22Rv1 (cell line): ENCODE measurements at regions not wholly inside any gene's neighbourhood (a gene's known extent, or its start where the extent isn't known, plus 50 kb on each side); places are given as distances from the start of the nearest gene placed in this dataset.

Experiments used
- ZFX ChIP-seq: fragments of 450-650 bp; IDR thresholded peaks from 2 replicates; pipeline ENCODE4 v1.6.1; 2017; ENCODE audit warnings: antibody characterized with exemption, borderline replicate concordance
- TF ChIP-seq, protein P1 (sequence below): fragments of 450-650 bp; IDR thresholded peaks from 2 replicates; pipeline ENCODE4 v1.5.1; 2017; ENCODE audit warnings: mild to moderate bottlenecking

DNA sequence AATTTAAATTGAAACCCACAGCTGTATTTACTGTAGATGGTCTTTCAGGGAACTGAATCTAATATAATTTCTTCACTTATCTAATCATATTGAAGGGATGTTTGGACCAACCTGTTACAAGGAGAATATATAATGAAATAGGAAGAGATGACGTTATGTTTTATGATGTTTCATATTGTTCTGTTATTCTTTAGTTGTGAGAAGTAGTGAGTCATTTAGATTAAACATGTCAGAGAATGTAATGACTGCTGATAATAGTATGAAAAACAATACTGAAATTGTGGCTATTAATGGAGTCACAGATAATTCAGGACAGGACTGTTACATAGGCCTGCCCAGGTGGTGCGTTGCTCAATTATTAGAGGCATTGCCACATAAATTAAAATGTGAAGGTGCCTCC, 1993.4 kb downstream of the EFNA5 start:
- TF ChIP-seq, protein P1, sequence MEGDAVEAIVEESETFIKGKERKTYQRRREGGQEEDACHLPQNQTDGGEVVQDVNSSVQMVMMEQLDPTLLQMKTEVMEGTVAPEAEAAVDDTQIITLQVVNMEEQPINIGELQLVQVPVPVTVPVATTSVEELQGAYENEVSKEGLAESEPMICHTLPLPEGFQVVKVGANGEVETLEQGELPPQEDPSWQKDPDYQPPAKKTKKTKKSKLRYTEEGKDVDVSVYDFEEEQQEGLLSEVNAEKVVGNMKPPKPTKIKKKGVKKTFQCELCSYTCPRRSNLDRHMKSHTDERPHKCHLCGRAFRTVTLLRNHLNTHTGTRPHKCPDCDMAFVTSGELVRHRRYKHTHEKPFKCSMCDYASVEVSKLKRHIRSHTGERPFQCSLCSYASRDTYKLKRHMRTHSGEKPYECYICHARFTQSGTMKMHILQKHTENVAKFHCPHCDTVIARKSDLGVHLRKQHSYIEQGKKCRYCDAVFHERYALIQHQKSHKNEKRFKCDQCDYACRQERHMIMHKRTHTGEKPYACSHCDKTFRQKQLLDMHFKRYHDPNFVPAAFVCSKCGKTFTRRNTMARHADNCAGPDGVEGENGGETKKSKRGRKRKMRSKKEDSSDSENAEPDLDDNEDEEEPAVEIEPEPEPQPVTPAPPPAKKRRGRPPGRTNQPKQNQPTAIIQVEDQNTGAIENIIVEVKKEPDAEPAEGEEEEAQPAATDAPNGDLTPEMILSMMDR, result no peak
- TF ChIP-seq ZFX, result no peak
